PC-9 (cell line): ENCODE measurements at regions not wholly inside any gene's neighbourhood (a gene's known extent, or its start where the extent isn't known, plus 50 kb on each side); places are given as distances from the start of the nearest gene placed in this dataset.

ENCODE experiments used
- BruUV-seq: library from RNA; stranded (reverse); fragments of 400-500 nt; replicated peaks from 2 replicates; lab custom pipeline; 2021; lab: Mats Ljungman, UMichigan
- CTCF ChIA-PET: fragments of 300-600 bp; sonication (Branson Sonifier 250); formaldehyde crosslinking; loops from one replicate; lab custom pipeline; 2022; ENCODE audit warnings: antibody characterized with exemption; lab: Charles Lee
- POLR2A ChIA-PET: fragments of 300-600 bp; sonication (Branson Sonifier 250); formaldehyde crosslinking; loops from one replicate; lab custom pipeline; 2022; ENCODE audit warnings: antibody characterized with exemption; ENCODE audit not compliant: unreplicated experiment; lab: Charles Lee
- DNase-seq, 2 experiments: peaks; one replicate each; pipeline versions ENCODE4 v3.0.0 to v3.0.0-alpha.2; 2015 to 2022; ENCODE audit warnings: mixed read lengths in 1 of 2
- H2AFZ ChIP-seq: fragments of 200-600 bp; sonication (generic); 2 replicates; pipeline ENCODE4 v1.8.1; 2017; ENCODE audit warnings: antibody characterized with exemption
- H3F3A ChIP-seq: fragments of 200-600 bp; sonication (generic); 2 replicates; pipeline ENCODE4 v1.8.1; 2017; ENCODE audit warnings: antibody characterized with exemption, mild to moderate bottlenecking, low read depth; ENCODE audit not compliant: insufficient read depth
- H3K27ac ChIP-seq: fragments of 200-600 bp; sonication (generic); 2 replicates; pipeline ENCODE4 v1.6.1; 2016; ENCODE audit warnings: mixed run types
- H3K27me3 ChIP-seq: fragments of 200-600 bp; sonication (generic); 2 replicates; pipeline ENCODE4 v1.6.1; 2016; ENCODE audit warnings: low read depth, mixed run types; ENCODE audit not compliant: insufficient read depth
- H3K36me3 ChIP-seq: fragments of 200-600 bp; sonication (generic); 2 replicates; pipeline ENCODE4 v1.6.1; 2016; ENCODE audit warnings: low read depth, mixed run types
- H3K4me1 ChIP-seq: fragments of 200-600 bp; sonication (generic); replicated peaks from 2 replicates; pipeline ENCODE4 v1.6.1; 2016; ENCODE audit warnings: mixed run types; ENCODE audit not compliant: insufficient read depth
- H3K4me2 ChIP-seq: fragments of 200-600 bp; sonication (generic); 2 replicates; pipeline ENCODE4 v1.6.1; 2017; ENCODE audit warnings: mixed run types
- H3K4me3 ChIP-seq: fragments of 200-600 bp; sonication (generic); 2 replicates; pipeline ENCODE4 v1.6.1; 2016; ENCODE audit warnings: mixed run types
- H3K79me2 ChIP-seq: fragments of 200-600 bp; sonication (generic); 2 replicates; pipeline ENCODE4 v1.6.1; 2017; ENCODE audit warnings: low read depth, mixed run types
- H3K9me2 ChIP-seq: fragments of 200-600 bp; sonication (generic); 2 replicates; pipeline ENCODE4 v1.8.1; 2017; ENCODE audit warnings: mild to moderate bottlenecking; ENCODE audit not compliant: insufficient read depth
- H3K9me3 ChIP-seq: fragments of 200-600 bp; sonication (generic); 2 replicates; pipeline ENCODE4 v1.8.1; 2016; ENCODE audit warnings: low read depth; ENCODE audit not compliant: insufficient read depth
- H4K20me1 ChIP-seq: fragments of 200-600 bp; sonication (generic); 2 replicates; pipeline ENCODE4 v1.8.1; 2017; ENCODE audit not compliant: insufficient read depth
- EZH2 ChIP-seq: fragments of 200-600 bp; sonication (generic); IDR thresholded peaks from 2 replicates; pipeline ENCODE4 v1.8.0; 2017; ENCODE audit warnings: antibody characterized with exemption, low read depth
- intact Hi-C: fragments of 100-400 bp; cut with micrococcal nuclease; formaldehyde crosslinking; loops from one replicate; pipeline ENCODE4 v1.10.0; 2022; ENCODE audit not compliant: unreplicated experiment
- TF ChIP-seq, protein P1 (sequence below): fragments of 200-600 bp; sonication (generic); conservative IDR thresholded peaks from 2 replicates; pipeline ENCODE4 v1.6.1; 2017; ENCODE audit warnings: mixed run types, antibody characterized with exemption, mild to moderate bottlenecking, moderate library complexity

- no peak overlapping the region for H3K4me2 ChIP-seq
- H3K4me1 ChIP-seq = no peaks in the 10 kb centered on the region
- POLR2A ChIA-PET = no interaction called here
- no peak for TF ChIP-seq EZH2
- TF ChIP-seq, protein P1, sequence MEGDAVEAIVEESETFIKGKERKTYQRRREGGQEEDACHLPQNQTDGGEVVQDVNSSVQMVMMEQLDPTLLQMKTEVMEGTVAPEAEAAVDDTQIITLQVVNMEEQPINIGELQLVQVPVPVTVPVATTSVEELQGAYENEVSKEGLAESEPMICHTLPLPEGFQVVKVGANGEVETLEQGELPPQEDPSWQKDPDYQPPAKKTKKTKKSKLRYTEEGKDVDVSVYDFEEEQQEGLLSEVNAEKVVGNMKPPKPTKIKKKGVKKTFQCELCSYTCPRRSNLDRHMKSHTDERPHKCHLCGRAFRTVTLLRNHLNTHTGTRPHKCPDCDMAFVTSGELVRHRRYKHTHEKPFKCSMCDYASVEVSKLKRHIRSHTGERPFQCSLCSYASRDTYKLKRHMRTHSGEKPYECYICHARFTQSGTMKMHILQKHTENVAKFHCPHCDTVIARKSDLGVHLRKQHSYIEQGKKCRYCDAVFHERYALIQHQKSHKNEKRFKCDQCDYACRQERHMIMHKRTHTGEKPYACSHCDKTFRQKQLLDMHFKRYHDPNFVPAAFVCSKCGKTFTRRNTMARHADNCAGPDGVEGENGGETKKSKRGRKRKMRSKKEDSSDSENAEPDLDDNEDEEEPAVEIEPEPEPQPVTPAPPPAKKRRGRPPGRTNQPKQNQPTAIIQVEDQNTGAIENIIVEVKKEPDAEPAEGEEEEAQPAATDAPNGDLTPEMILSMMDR = no peak
- no peaks in the 10 kb centered on the region for H3K36me3 ChIP-seq
- no peaks in the 10 kb centered on the region for H3K27me3 ChIP-seq
- no peaks in the 10 kb centered on the region for H3F3A ChIP-seq
- intact Hi-C loops = no loop called here
- BruUV-seq = no TSS peak
- no peak overlapping the region for H3K27ac ChIP-seq
- CTCF ChIA-PET = no interaction called here
- no peaks in the 10 kb centered on the region for H3K9me3 ChIP-seq
- H4K20me1 ChIP-seq = peaks cover 4% of the 10 kb centered on the region; the same call in 1 of the 2 replicates
- no peak for DNase-seq
- no peaks in the 10 kb centered on the region for H3K79me2 ChIP-seq
- H3K4me3 ChIP-seq = no peak overlapping the region
- H3K9me2 ChIP-seq = no peaks in the 10 kb centered on the region
- no peak overlapping the region for H2AFZ ChIP-seq
Observed at GRCh38 chr3:83169473-83169872, 1408.0 kb upstream of the GBE1 start.

DNA sequence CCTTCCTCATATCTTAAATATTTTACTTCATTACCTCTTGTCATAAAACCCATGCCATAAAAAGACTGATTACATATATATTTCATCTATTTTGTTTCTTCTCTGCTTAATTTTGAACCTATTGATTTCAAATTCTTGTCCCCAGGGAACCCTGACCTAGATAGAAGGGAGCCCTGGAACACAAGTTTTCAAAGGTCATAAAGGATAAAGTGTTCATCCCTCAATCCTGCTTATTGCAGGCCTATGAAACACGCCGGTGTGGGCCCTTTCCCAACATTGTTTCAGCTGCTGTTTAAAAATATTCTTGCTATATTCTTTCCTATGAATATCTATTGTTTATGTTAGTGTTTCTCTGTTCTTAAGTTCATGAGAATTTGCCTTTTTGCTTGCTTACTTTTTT, 1389.5 kb upstream of the GBE1 start:
- TF ChIP-seq EZH2 = no peak
- TF ChIP-seq, protein P1 = no peak
- no peak for DNase-seq
- Histone ChIP-seq H3F3A (no peaks in the 10 kb centered on the region), H3K27me3 (no peaks in the 10 kb centered on the region), H3K4me2 (no peak overlapping the region), H4K20me1 (no peaks in the 10 kb centered on the region), H3K9me3 (no peaks in the 10 kb centered on the region), H3K9me2 (no peaks in the 10 kb centered on the region), H3K4me3 (no peak overlapping the region), H3K79me2 (no peaks in the 10 kb centered on the region), H3K36me3 (no peaks in the 10 kb centered on the region), H3K27ac (no peak overlapping the region), H2AFZ (no peak overlapping the region), H3K4me1 (no peaks in the 10 kb centered on the region)
- CTCF ChIA-PET = no interaction called here
- intact Hi-C loops = no loop called here
- BruUV-seq = no TSS peak
- POLR2A ChIA-PET = no interaction called here

DNA sequence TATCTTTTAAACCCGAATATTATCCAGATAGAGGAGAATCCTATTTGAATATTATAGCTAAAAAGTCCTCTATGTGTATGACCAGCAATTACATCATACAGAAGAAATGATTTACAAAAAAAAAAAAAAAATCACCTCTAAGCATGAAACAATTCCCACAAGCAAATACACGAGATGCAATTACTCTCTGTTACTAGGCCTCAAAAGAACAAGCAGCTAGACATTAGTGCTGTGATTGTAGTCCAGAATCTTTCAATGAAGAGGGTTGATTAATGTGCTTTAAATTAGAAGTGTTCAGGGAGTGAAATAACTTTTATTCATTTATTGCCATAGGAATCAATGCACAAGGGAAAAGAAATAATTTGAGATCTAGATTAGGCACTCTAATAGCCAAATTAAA, 1379.5 kb upstream of the GBE1 start:
- Histone ChIP-seq H3K9me2 (0 out of 2 replicates have a peak, but pooled peaks cover 4% of the 10 kb centered on the region), H3F3A (no peaks in the 10 kb centered on the region), H3K79me2 (no peaks in the 10 kb centered on the region), H3K36me3 (no peaks in the 10 kb centered on the region), H3K4me3 (no peak overlapping the region), H3K27ac (no peak overlapping the region), H3K4me1 (no peaks in the 10 kb centered on the region), H3K27me3 (no peaks in the 10 kb centered on the region), H3K9me3 (no peaks in the 10 kb centered on the region), H4K20me1 (no peaks in the 10 kb centered on the region), H3K4me2 (no peak overlapping the region), H2AFZ (no peak overlapping the region)
- TF ChIP-seq, protein P1 = no peak
- TF ChIP-seq EZH2 = no peak
- CTCF ChIA-PET = no interaction called here
- no peak for DNase-seq
- no TSS peak for BruUV-seq
- intact Hi-C loops = no loop called here
- POLR2A ChIA-PET = interaction anchor here (0.7 kb wide), 1 partner anchor 1266 kb away, joined by 6 read pairs; no protein-coding TSS in a partner anchor
